ENCODE measurements at regions not wholly inside any gene's neighbourhood (a gene's known extent, or its start where the extent isn't known, plus 50 kb on each side); places are given as distances from the start of the nearest gene placed in this dataset.

DNA sequence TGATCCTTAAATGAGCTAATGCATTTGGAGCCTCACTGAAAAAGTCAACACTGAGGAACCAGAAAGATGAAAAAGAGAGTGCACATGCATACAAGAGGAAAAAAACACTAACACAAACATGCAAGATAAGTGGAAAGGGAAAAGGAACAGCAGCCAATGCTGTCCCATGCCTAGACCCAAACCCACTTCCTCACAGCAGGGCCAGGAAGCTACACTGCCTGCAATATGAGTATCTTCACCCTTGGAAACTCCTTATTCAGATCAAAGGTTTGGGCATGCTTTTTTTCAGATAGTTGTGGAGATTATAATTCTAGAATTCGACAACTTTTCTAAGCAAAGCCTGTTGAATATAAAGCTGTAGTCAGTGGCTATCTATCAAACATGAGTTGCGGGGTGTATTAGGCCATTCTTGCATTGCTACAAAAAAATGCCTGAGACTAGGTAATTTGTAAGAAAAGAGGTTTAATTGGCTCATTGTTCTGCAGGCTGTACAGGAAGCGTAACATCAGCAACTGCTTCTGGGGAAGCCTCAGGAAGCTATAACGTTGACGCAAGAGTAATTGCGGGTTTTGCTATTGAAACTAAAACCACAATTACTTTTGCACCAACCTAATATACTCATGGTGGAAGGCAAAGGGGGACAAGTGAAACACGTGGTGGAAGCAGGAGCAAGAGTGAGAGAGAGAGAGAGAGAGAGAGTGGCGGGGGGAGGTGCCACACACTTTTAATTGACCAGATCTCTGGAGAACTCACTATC lies 138.2 kb downstream of the MBD2 start:
- TF ChIP-seq, protein P1, sequence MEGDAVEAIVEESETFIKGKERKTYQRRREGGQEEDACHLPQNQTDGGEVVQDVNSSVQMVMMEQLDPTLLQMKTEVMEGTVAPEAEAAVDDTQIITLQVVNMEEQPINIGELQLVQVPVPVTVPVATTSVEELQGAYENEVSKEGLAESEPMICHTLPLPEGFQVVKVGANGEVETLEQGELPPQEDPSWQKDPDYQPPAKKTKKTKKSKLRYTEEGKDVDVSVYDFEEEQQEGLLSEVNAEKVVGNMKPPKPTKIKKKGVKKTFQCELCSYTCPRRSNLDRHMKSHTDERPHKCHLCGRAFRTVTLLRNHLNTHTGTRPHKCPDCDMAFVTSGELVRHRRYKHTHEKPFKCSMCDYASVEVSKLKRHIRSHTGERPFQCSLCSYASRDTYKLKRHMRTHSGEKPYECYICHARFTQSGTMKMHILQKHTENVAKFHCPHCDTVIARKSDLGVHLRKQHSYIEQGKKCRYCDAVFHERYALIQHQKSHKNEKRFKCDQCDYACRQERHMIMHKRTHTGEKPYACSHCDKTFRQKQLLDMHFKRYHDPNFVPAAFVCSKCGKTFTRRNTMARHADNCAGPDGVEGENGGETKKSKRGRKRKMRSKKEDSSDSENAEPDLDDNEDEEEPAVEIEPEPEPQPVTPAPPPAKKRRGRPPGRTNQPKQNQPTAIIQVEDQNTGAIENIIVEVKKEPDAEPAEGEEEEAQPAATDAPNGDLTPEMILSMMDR (IDR thresholded peaks at IDR 0.05; ENCODE audit: low read depth, low read length, missing control alignments) = no peak
- DNase-seq (ENCODE audit: extremely low read depth, low read depth) = no peak
- no peak overlapping the region for H3K4me3 ChIP-seq (replicated peaks; ENCODE audit: low read depth, low read length)

DNA sequence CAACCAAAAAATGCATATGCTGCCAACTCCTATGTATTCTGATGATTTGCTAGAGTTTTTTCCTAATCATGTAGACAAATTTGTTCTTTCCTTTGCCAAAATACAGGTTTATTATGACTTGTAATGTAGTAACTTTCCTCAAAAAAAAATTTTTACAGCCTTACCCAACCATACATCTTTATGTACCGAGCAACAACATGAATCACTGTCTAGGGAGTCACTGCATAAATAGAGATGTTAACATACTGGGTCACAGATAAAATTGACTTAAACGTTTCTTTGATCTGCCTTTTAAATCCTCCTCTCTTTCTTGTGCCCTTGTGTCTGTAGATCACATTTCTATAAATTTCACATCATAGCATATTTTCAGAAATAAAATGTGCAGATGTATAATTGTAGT lies 143.6 kb downstream of the MBD2 start:
- DNase-seq (ENCODE audit: extremely low read depth, low read depth) = no peak
- H3K4me3 ChIP-seq (replicated peaks; ENCODE audit: low read depth, low read length) = no peak overlapping the region
- TF ChIP-seq, protein P1 (IDR thresholded peaks at IDR 0.05; ENCODE audit: low read depth, low read length, missing control alignments) = no peak

DNA sequence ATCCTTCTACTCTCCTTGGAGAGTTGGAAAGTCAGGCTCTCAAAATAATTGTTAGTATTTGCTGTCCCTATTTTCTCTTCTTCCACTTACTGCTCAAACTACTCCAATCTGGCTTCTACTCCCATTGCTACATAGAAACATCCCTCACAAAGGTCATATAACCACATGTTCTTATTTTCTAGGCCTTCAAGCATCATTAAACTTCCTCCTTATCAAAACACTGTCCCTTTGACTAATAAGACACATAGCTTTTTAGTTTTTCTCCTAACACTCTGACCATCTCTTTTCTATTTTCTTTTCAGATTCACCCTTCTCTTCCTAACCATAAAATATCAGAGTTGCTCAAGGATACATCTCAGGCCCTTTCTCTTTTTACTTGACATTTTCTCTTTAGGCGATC lies 148.3 kb downstream of the MBD2 start:
- no peak overlapping the region for H3K4me3 ChIP-seq (replicated peaks; ENCODE audit: low read depth, low read length)
- TF ChIP-seq, protein P1 (IDR thresholded peaks at IDR 0.05; ENCODE audit: low read depth, low read length, missing control alignments) = no peak
- DNase-seq (ENCODE audit: extremely low read depth, low read depth) = no peak

DNA sequence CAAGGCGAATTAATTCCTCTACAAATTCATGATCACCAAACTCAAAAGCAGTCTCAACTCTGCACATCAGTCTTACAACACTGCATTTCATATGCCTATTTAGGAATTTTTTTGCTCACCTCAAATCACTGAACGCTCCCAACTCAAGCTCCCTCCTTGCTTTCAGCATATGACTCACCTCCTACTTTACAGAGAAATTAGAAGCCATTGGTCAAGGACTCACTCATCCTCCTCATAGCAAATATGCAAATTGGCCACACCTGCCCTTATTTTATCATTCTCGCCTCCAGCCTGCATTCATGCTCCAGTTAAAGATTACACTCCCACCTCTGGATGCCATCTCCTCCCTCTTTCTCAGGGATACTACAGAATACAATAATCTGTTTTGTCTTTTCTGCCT lies 148.8 kb downstream of the MBD2 start:
- DNase-seq (ENCODE audit: extremely low read depth, low read depth) = no peak
- TF ChIP-seq, protein P1 (IDR thresholded peaks at IDR 0.05; ENCODE audit: low read depth, low read length, missing control alignments) = no peak
- no peak overlapping the region for H3K4me3 ChIP-seq (replicated peaks; ENCODE audit: low read depth, low read length)

DNA sequence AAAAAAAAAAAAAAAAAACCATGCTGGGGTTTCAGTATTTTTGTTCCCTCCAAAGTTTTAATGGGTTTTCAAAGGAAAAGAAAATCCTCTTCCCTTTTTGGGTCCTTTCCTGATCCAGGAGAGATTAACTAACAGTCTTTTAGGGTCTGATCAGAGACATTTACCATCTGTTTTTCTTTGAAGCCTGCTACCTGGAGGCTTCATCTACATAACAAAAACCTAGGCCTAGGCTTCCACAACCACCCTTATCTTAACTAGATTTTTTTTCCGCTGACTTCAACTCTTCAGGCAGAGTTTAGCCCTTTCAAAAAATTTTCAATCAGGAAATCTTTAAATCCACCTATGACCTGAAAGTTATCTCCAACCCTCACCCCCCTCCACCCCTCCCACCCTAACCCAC lies 154.7 kb downstream of the MBD2 start:
- no peak for DNase-seq (ENCODE audit: extremely low read depth, low read depth)
- TF ChIP-seq, protein P1 (IDR thresholded peaks at IDR 0.05; ENCODE audit: low read depth, low read length, missing control alignments) = no peak
- H3K4me3 ChIP-seq (replicated peaks; ENCODE audit: low read depth, low read length) = no peak overlapping the region

DNA sequence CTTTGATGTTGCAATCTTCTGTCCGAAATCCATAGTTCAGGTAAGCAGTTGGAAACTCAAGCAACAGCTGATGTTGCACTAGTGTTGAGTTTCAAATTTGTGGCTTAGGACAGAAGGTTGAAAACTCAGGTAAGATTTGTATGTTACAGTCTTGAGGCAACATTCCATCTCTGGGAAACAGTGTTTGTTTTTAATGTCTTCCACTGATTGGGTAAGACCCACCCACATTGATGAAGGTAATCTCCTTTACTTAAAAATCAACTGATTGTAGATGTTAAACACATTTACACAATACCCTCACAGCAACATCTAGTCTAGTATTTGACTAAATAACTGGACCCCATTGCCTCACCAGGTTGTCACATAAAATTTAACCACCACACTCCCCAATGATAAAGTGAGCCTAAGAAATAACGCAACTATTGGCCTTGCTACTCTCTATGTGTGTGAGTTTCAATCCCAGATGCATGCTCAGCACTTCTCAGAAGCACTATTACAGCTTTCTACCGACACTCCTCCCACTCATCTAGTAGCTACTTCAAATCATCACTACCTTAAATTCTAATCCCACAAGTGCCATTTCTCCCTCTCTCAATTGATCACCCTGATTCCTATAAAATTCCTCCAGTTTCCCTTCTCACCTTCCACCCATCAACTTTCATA lies 164.0 kb downstream of the MBD2 start:
- DNase-seq (ENCODE audit: extremely low read depth, low read depth) = no peak
- TF ChIP-seq, protein P1 (IDR thresholded peaks at IDR 0.05; ENCODE audit: low read depth, low read length, missing control alignments) = no peak
- H3K4me3 ChIP-seq (replicated peaks; ENCODE audit: low read depth, low read length) = no peak overlapping the region

Data from HFF-Myc (cell line).